COLO829 (cell line): ENCODE measurements at regions not wholly inside any gene's neighbourhood (a gene's known extent, or its start where the extent isn't known, plus 50 kb on each side); places are given as distances from the start of the nearest gene placed in this dataset.

Source experiments
- DNase-seq: peaks from one replicate; pipeline ENCODE4 v3.0.0; 2012; ENCODE audit warnings: low spot score

DNA sequence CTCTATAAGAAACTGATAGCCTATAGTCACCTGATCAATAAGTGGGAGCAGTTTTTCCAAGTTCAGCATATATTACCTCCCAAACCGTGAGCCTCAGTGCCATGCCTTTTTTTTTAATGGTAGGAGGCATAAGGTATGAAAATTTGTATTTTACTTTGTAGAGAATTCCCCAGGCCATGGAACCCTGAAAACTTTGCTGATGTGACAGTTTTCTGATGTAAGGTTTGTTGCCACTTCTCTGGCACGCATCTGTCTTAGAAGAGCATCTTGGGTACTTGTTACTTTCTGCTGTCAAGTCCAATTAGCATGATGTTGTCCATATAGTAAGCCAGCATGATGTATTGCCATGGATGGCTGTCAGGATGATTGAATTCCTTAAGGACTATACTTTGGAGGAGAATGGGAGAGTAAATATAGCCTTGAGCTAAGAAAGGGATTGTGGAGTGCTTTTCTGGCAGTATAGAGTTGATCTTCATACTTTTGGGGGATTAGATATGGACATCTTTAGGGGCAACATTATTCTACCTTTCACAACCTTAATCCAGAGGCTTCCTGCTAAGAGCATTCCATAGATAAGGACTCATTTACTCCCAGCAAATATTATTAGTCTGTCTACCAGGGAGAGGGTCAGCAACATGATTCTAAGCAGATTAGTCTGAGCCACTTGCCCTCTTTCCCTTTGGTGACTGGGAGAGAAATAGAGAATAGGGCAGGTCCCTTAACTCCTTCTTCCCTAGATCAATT lies 389.6 kb downstream of the YTHDC2 start:
- DNase-seq: no peak

DNA sequence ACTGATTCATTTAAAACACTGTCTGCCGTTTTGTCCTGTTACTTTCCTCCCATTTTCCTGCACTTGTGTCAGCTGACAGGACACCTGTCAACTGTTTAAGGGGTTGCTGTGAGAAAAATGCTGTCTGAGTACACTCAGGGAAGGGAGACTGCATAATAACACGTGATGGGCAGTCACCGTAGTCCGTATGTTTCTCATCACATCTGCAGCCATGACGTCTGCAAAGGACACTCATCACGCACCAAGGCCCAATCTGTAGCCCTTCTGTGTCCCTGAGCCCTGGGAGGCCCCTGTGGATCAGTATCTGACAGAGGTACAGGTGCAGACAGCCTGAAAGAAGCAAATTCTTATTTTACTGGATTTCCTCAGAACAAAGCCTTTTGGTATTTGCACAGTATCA lies 396.3 kb downstream of the YTHDC2 start:
- DNase-seq: no peak

DNA sequence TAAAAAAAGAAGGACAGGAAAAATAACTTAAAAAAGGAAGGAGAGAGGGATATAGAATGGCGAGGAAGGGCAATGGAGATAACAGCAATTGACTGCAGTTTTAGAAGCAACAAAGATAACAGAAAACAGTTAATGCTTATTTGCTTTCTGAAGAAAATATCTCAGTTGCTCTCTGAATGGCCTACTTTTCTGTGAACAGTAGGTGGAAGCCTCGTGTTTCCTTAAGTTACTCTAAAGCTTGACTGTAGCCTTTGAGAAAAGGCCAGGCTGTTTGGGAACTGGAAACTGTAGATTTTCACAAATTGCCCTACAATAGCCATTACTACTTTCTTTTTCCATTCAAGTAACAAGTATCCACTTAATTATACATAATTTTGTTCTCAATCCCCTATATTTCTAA lies 404.5 kb downstream of the YTHDC2 start:
- DNase-seq: no peak

DNA sequence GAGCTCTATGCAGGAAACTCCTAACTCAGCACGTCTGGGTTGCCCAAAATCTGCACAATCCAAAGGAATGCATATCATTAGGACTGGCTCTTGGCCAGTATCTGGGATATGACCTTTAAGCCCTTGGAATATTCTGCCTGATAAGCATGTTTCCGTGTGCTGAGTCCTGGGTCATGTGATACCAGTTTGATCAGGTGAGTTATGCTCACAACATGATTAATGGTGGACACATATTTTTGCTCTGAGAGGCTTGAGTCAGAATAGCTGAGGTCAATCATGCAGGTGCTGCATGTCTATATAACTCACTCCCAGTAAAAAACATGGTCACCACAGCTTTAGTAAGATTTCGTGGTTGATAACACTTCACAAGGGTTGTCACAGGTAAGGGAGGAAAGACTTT lies 408.8 kb downstream of the YTHDC2 start:
- no peak for DNase-seq

DNA sequence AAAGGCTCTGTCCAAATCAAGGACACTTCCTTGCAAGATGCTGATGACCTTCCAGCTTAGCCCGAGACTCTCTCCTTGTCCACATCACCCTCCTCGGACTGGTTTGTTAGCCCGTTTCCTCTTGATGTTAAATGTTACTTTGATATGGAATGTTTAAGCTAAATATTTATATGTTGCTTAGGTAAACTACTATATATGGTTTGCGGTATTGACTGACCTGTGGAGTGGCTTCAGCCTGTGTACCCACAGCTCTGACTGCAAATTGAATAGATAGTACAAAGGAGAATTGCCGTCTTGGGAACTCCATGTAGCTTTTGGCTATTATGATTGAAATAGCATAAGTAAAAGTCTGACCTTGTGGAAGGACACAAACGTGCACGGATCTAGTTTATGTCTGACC lies 422.0 kb downstream of the YTHDC2 start:
- no peak for DNase-seq

DNA sequence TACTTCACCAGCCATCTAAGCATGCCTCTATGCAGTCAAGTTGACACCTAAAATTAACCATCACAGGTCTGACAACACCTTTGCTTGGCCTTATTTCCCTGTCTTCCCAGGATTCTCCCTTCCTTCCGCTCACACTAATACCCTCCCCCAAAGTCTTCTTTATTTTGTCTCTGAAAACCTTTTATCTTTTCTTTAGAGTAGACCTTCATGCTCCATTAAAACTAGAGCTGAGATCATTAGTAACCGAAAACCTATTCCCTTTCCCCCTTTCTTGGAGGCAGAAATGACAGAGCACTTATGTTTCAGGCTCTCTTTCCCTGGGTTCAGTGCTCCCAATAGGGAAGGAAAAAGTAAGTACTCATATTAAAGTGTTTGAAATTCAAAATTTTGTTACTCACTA lies 423.8 kb downstream of the YTHDC2 start:
- no peak for DNase-seq

DNA sequence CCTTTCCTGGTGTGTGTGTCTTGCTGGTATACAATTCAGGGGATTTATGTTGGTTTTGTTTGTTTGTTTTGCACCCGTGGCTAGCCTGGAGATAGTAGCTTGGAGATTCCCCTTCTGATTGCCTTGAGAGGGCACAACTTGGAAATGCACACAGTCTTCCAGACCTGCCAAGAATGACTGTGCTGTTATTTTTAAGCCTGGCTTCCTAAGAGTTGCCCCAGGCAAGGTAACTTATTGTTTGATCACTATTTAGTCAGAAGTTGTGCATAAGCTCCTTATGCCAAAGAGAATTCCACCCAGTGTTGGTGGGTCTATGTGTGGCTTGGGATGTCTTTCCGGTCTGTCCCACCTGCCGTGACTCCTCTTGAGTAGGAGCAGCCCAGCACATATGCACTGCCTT lies 421.9 kb upstream of the KCNN2 start:
- DNase-seq: no peak

DNA sequence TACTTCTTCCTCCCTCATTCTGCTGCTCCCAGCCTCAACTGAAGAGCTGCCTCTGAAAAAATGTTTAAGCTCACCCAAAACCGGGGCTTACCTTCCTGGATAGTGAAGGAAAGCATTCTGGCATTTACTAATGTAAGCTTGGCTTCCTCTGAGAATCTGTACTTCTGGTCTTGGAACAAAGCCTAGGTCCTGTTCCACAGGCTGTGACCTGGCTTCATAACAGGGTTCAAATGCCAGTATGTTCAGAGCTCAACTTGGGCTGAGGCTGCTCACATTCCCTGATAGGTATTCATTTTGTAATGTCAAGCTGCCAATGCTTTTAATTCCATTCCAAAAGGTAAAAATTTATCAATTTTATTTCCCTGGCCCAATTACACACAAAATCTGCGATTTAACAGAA lies 411.7 kb upstream of the KCNN2 start:
- no peak for DNase-seq

DNA sequence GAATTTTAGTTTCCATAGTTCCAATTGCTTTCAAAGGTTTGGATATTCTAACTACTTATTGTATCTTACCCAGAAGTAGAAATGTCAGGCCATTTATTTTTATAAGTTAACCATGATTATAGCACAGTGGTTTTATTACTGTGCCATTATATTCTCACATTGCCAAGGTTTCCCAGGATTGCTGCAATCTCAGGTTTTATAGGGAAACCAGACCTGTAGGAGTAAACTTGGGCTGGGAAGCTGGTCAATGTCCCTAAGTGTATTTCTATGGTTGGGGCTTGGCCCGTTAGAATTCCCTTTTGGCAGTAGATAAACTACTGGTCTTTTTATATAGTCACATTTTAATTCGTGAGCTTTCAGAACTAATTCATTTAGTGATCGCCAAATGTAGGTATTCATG lies 396.6 kb upstream of the KCNN2 start:
- DNase-seq: no peak

DNA sequence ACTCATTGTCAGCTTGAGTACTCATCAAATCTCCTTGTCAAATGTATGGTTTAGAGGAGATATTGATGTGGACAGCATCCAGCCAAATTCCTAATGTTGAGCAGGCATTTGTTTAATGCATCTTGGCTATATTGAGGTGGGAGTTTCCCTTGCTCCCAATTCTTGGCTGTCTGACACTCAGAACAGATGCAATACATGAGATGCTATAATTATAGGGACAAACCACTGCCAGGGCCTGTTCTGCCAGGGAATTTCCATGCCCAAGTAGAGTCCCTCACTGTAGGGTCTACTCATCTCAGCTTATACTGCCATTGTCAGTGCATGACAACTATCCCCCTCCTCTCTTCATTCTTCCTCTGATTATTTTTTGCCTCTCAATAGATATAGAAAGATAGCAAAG lies 392.0 kb upstream of the KCNN2 start:
- no peak for DNase-seq

DNA sequence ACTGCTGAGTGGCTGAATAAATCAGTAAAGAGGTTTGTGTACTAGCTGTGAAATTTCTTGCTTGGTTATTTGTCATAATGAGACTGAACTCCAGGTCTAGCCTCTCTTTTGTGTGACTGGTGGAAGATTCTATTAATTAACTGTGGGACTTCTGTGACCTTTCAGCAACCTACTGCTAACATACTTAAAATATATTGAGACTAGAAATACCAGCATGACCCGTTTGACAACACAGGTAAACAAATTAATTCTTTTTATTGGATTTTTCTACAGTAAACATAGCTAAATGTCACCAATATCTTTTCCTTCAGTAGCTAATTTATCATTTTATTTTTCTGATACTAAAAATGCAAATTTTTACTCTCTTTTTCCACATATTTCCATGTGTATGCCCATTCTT lies 390.4 kb upstream of the KCNN2 start:
- DNase-seq: no peak

DNA sequence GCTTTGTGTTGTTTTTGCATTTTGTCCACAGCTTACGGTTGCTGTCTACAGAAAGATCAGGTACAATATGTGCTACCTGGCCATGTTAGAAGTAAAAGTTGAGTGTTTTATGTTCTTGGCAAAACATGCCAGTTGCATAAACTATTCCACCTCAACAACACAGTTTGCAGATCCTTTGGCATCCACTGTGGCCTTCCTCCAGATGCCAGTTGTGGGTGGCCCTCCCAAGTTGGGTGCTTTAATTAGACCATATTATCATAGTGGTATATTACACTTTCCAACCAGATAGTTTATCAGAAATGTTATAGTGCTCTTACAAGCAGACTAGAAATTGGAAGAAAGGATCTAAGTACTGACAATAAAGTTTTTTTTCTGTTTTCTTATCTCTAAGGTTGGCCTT lies 386.9 kb upstream of the KCNN2 start:
- no peak for DNase-seq

DNA sequence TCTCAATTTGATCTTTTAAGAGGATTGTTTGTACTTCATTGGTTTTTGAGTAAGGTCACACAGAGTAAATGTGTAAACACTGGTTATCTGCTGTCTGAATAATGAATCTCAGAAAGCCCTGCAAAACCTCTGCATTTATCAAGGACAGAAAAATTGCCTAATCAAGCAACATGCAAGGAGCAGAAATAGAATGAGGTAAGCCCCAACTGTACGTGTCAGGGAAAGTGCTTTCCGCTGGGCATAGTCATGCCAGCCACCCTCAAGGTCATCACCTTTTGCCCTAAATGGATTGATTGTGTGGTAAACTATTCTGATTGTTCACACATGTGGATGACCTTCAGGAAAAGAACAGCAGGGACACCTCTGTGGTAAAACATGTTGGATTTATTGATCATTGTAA lies 376.9 kb upstream of the KCNN2 start:
- DNase-seq: no peak

DNA sequence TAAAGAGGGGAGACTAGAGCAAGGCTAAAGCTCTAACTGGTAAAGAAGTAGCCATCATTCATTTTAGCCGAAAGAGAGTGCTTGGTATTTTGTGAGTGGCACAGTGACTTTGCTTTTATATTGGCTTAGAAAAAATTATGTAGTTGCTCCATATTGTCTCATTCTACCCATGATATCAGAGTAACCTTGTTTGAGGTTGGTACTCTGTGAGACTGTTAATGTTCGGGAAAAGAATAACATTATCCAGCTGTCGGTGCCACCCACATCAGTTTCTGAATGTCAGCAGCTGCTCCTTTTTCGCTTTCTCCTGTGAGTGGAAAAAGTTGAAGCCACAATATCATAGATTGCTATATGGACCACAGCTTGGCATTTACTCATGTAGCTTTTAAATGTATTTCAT lies 376.4 kb upstream of the KCNN2 start:
- no peak for DNase-seq

DNA sequence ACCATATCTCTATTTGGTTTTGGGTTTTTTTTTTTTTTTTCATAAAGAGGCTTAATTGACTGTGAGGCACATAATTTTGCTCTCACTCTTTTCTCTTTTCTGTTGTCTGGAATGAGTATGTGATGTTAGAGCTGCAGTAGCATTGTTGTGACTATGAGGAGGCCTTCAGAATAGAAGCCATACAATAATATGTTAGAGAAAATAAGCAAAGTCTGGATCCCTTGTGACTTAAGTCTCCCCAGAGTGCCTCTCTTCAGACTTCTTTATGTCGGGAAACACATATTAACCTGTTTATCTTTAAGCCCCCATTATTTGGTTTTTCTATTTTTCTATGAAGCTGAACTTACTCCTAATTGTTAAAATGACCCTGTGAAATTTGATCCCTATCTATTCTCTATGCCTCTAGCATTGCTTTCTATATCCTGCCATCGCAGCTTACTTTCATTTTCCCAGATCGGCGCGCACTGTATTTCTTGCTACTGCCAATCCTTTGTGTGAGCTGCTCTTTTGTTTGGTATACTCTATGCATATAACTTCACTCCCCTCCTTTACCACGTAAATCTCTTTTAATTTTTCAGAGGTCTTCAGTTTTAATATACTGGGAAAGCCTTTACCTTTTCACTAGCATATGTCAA lies 372.5 kb upstream of the KCNN2 start:
- no peak for DNase-seq

DNA sequence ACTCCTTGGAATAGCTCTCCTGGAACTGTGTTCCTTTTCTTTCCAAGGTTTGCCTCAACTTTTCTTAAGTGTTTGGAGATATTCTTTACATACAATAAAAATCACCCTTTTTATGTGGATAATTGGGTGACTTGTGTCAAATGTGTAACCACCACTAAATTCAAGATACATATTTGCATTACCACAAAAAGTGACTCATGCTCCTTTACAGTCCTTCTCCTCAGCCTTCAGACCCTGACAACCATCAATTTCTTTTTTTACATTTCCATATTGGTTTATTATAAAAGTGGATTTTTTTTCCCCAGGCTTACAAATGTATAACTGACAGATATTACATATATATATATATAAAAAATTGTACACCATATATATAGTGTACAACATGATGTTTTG lies 372.0 kb upstream of the KCNN2 start:
- no peak for DNase-seq

DNA sequence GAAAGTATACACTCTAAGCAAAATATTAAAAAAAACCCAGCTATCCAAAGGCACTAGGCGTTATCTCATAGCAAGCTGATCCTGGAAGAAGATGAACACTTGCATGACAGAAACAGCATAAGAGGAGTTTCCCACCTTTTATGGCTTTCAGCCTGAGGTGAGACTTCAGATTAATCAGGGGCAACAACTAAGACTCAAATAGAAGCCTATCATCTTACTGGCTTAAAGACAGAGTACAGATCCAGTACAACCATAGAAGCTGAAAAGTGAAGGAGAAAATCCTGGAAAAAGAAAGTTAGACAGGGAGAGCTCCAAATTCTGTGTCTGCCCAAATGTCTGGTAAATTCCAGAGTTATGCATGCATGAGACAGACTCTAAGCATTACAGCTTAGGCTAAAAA lies 360.8 kb upstream of the KCNN2 start:
- no peak for DNase-seq

DNA sequence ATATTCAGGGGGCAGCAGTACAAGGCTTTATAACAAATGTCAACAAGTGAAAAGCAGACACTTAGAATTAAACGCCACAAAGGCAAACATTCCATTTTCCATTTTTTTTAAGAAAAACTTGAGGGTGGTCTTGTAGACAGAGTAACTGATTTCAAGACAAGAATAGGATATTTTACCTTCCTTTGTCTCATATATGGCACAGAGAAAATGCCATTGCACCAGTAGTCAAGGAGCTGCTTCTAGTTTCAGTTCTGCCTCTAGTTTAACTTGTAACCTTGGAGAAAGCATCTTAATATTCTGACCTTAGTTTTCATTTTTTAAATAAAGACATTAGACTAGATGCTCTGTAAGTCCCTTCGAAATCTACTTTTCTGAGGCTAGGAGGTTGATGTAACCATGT lies 355.3 kb upstream of the KCNN2 start:
- no peak for DNase-seq

DNA sequence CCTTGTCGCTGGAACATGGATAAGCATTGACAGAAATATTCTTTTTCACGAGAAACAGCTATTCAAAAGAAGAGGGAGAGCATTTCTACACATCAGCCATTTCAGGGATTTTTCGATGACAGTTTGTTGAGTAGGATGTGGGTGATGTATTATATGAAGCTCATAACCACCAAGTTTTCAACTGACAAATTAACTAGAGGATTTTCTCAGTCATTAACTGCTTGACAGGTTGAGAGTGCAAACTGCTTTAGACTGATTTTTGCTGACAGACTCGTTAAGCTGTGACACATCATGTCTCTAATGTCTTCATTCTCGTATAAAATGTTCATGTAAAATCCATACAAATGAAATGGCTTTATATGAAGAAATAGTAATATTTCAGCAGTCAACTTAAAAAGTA lies 354.2 kb upstream of the KCNN2 start:
- no peak for DNase-seq

DNA sequence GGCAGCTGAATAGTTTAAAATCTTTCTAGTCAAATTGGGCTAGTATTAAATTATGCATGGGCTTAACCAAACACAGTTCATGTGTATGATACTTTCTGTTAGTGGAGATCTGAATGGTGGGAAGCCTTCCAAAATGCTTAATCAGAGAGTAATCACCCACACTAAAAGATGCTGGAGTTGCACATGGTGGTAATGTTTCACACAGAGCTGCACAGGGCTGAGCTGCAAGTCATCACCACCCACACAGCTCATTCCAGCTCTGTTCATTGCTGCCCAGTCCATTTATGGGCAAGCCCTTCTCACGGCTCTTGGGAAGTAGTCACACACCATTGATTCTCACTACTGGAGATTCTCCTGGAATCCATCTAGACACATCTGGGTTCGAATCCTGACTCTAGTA lies 351.5 kb upstream of the KCNN2 start:
- peak; percentile 45 for DNase-seq

DNA sequence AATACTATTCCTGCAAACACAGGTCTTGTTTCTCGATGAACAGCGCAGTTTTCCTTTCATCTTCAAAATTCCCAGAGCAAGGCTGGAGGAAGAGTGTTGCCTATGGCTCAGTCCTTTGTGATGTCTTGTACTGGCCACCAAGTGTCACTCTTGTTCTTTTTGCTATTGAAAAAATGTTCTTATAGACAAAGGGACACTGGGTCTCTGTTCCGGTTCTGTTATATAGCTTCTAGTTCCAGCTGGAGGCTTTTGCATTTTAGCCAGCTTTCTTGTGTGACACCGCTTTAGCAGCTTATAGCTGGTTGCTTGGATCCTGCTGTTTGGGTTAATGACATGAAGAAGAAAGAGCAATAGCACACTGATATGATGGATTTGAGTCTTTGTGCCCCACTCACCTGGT lies 343.7 kb upstream of the KCNN2 start:
- peak; percentile 8 for DNase-seq

DNA sequence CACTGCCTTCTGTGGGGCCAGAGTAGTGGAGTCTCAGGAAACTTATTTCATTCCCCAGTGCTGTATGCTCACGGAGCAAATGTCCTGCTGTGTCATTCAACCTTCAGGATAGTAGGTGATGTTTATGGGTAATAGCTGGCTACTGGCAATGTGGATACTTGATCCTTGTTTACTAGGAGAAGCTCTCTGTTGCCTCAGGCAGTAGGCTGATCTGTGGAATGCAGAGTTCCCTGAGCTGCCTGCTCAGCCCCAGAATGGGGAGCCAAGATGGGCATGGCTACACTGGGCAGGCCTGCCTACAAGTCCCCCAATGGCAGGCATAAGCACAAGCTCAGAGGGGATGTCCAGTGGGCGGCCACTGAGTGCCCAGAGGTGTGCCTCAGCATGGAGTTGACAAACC lies 323.1 kb upstream of the KCNN2 start:
- no peak for DNase-seq

DNA sequence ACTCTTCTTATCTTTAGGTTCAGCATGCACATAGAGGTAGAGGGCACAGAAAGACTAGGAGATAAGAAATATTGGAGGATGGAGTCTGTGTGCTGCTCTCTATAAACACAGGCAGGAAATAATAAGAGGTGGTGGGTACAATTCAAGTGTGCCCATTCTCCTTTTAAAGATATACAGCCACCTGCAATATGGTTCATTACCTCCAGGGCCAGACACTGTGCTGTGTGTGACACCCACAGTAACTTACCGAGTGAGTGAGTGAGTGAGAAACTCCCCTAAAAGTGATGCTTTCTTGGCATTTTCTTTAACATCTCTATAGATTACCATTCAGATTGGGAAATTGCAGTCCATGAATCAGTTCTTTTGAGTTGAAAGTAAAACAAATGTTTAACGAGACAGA lies 311.8 kb upstream of the KCNN2 start:
- DNase-seq: no peak

DNA sequence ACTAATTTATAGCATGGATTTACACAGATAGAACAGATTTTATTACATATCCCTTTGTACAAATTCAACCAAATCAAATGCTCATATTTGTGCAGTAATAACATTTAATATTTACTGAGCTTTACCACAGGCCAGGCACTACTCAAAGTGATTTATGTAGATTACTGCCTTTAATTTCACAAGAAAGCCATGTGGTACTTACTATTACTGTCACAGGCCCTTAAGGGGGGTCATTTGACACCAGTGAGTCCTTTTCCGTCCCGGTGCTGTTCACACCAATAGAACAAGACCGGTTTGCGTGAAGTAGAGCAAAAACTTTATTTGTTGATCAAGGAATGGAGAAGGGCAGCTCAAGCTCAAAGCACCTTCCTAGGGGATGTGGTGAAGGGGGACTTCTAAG lies 308.5 kb upstream of the KCNN2 start:
- DNase-seq: no peak
